Hepatocyte (in vitro differentiated cells): ENCODE measurements at regions not wholly inside any gene's neighbourhood (a gene's known extent, or its start where the extent isn't known, plus 50 kb on each side); places are given as distances from the start of the nearest gene placed in this dataset.

ENCODE experiments used
- DNase-seq: peaks from one replicate; pipeline ENCODE4 v3.0.0-alpha.2; 2016; ENCODE audit warnings: low spot score
- H2AFZ ChIP-seq: fragments of 200-600 bp; sonication (generic); 2 replicates; pipeline ENCODE4 v1.6.0; 2016; ENCODE audit warnings: antibody characterized with exemption, mild to moderate bottlenecking
- H3K27ac ChIP-seq: fragments of 200-600 bp; sonication (generic); 2 replicates; pipeline ENCODE4 v1.5.1; 2016; ENCODE audit warnings: mild to moderate bottlenecking
- H3K27me3 ChIP-seq: fragments of 200-600 bp; sonication (generic); 2 replicates; pipeline ENCODE4 v1.6.1; 2016
- H3K36me3 ChIP-seq: fragments of 200-600 bp; sonication (generic); replicated peaks from 2 replicates; pipeline ENCODE4 v1.5.1; 2016; ENCODE audit warnings: low read depth; ENCODE audit not compliant: insufficient read depth
- H3K4me1 ChIP-seq: fragments of 200-600 bp; sonication (generic); 2 replicates; pipeline ENCODE4 v1.5.1; 2016; ENCODE audit warnings: mild to moderate bottlenecking, moderate library complexity; ENCODE audit not compliant: insufficient read depth
- H3K4me2 ChIP-seq: fragments of 200-600 bp; sonication (generic); 2 replicates; pipeline ENCODE4 v1.6.0; 2016
- H3K4me3 ChIP-seq: fragments of 200-600 bp; sonication (generic); 2 replicates; pipeline ENCODE4 v1.5.1; 2016; ENCODE audit warnings: mild to moderate bottlenecking
- H3K79me2 ChIP-seq: fragments of 200-600 bp; sonication (generic); 2 replicates; pipeline ENCODE4 v1.6.0; 2017; ENCODE audit warnings: mild to moderate bottlenecking
- H3K9me2 ChIP-seq: fragments of 200-600 bp; sonication (generic); replicated peaks from 2 replicates; pipeline ENCODE4 v1.6.0; 2017; ENCODE audit warnings: mild to moderate bottlenecking; ENCODE audit not compliant: insufficient read depth
- H3K9me3 ChIP-seq: fragments of 200-600 bp; sonication (generic); 2 replicates; pipeline ENCODE4 v1.5.1; 2016; ENCODE audit warnings: low read depth, mild to moderate bottlenecking
- H4K20me1 ChIP-seq: fragments of 200-600 bp; sonication (generic); 2 replicates; pipeline ENCODE4 v1.6.0; 2016; ENCODE audit warnings: mild to moderate bottlenecking; ENCODE audit not compliant: insufficient read depth, poor library complexity, severe bottlenecking
- EZH2 ChIP-seq: fragments of 200-600 bp; sonication (generic); IDR thresholded peaks from 2 replicates; pipeline ENCODE4 v1.6.1; 2016; ENCODE audit warnings: antibody characterized with exemption, mild to moderate bottlenecking, borderline replicate concordance
- EZH2phosphoT487 ChIP-seq: fragments of 200-600 bp; sonication (generic); IDR thresholded peaks from one replicate; pipeline ENCODE4 v1.6.1; 2018; ENCODE audit warnings: antibody characterized with exemption, mild to moderate bottlenecking, low read depth, moderate library complexity; ENCODE audit not compliant: unreplicated experiment, severe bottlenecking
- WGBS: methylation state at CpG from one replicate; pipeline ENCODE4 v1.1.6; 2016; ENCODE audit warnings: low lambda C conversion rate; ENCODE audit errors: missing lambda C conversion rate; 5-methylcytosine and 5-hydroxymethylcytosine counted together
- TF ChIP-seq, protein P1 (sequence below): fragments of 200-600 bp; sonication (generic); IDR thresholded peaks from 2 replicates; pipeline ENCODE4 v1.5.1; 2016; ENCODE audit warnings: antibody characterized with exemption, mild to moderate bottlenecking; ENCODE audit not compliant: poor library complexity

GRCh38 chr1:30253807-30254440 is 469.5 kb downstream of the MATN1 start:
- no peaks in the 10 kb centered on the region for H3K4me1 ChIP-seq
- H3K9me2 ChIP-seq: no peaks in the 10 kb centered on the region
- no peaks in the 10 kb centered on the region for H3K79me2 ChIP-seq
- DNase-seq: no peak
- TF ChIP-seq, protein P1, sequence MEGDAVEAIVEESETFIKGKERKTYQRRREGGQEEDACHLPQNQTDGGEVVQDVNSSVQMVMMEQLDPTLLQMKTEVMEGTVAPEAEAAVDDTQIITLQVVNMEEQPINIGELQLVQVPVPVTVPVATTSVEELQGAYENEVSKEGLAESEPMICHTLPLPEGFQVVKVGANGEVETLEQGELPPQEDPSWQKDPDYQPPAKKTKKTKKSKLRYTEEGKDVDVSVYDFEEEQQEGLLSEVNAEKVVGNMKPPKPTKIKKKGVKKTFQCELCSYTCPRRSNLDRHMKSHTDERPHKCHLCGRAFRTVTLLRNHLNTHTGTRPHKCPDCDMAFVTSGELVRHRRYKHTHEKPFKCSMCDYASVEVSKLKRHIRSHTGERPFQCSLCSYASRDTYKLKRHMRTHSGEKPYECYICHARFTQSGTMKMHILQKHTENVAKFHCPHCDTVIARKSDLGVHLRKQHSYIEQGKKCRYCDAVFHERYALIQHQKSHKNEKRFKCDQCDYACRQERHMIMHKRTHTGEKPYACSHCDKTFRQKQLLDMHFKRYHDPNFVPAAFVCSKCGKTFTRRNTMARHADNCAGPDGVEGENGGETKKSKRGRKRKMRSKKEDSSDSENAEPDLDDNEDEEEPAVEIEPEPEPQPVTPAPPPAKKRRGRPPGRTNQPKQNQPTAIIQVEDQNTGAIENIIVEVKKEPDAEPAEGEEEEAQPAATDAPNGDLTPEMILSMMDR: no peak
- TF ChIP-seq EZH2 (no peak), EZH2phosphoT487 (no peak)
- H3K4me3 ChIP-seq: no peak overlapping the region
- H3K9me3 ChIP-seq: no peaks in the 10 kb centered on the region
- 89% methylated on average over 8 of the region's 8 CpGs for WGBS
- no peaks in the 10 kb centered on the region for H3K36me3 ChIP-seq
- no peak overlapping the region for H2AFZ ChIP-seq
- H3K27me3 ChIP-seq: peaks cover 12% of the 10 kb centered on the region
- no peak overlapping the region for H3K4me2 ChIP-seq
- no peaks in the 10 kb centered on the region for H4K20me1 ChIP-seq
- no peak overlapping the region for H3K27ac ChIP-seq

GRCh38 chr1:30253361-30253760 is 470.0 kb downstream of the MATN1 start:
- no peak for DNase-seq
- no peaks in the 10 kb centered on the region for H3K9me2 ChIP-seq
- TF ChIP-seq, protein P1: no peak
- TF ChIP-seq EZH2phosphoT487 (no peak), EZH2 (no peak)
- H3K4me3 ChIP-seq: no peak overlapping the region
- no peaks in the 10 kb centered on the region for H4K20me1 ChIP-seq
- WGBS: 98% methylated on average over 3 of the region's 3 CpGs
- no peak overlapping the region for H3K27ac ChIP-seq
- no peaks in the 10 kb centered on the region for H3K4me1 ChIP-seq
- H3K79me2 ChIP-seq: no peaks in the 10 kb centered on the region
- no peak overlapping the region for H2AFZ ChIP-seq
- no peaks in the 10 kb centered on the region for H3K36me3 ChIP-seq
- peaks cover 17% of the 10 kb centered on the region for H3K27me3 ChIP-seq
- no peak overlapping the region for H3K4me2 ChIP-seq
- no peaks in the 10 kb centered on the region for H3K9me3 ChIP-seq

DNA sequence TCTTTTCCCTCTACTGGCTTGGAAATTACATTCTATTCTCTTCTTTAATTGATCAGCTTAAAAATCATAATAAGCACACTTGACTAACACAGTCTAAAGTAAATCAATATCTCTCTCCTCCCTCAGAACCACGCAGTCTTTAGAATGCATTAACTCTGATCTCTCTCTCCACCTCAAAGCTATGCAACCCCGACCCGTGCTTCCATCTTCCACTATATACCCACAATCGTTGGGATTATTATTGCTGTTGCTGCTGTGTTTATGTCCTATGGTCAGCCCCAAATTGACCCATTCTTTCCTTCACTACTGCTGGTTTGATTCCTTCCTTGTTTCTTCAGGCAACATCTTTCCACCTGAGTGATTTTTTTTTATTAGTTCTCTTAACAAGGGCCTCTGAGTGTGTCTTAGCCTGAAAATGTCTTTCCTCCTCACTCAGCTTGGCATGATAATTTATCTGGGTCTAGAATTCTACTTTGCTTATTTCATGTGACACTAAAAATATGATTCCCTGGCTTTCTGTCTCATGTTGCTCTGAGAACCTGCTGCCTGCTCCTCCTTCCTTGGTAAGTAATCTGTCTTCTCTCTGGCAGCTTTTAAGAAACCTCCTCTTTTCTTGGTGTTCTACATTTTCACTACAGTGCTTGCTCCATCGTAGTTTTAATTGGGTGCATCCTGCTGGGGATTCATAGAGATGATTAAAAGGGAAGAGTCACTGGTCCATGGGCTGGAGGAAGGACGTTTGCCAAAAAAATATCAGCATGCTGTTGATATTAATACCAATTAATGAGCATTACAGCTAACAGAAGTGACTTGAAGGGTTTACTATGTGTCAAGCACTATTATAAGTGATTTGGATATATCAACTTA is 472.2 kb downstream of the MATN1 start:
- 78% methylated on average over 6 of the region's 6 CpGs for WGBS
- Histone ChIP-seq H3K4me1 (no peaks in the 10 kb centered on the region), H3K4me3 (no peak overlapping the region), H3K27me3 (peaks cover 17% of the 10 kb centered on the region), H2AFZ (no peak overlapping the region), H3K4me2 (no peak overlapping the region), H3K79me2 (no peaks in the 10 kb centered on the region), H3K27ac (no peak overlapping the region), H3K9me2 (no peaks in the 10 kb centered on the region), H3K9me3 (no peaks in the 10 kb centered on the region), H4K20me1 (no peaks in the 10 kb centered on the region), H3K36me3 (no peaks in the 10 kb centered on the region)
- TF ChIP-seq, protein P1: no peak
- TF ChIP-seq EZH2: no peak
- no peak for TF ChIP-seq EZH2phosphoT487
- DNase-seq: no peak
